ENCODE measurements at regions not wholly inside any gene's neighbourhood (a gene's known extent, or its start where the extent isn't known, plus 50 kb on each side); places are given as distances from the start of the nearest gene placed in this dataset.

GRCh38 chr15:29331071-29331470 is 61.4 kb upstream of the NSMCE3 start:
- TF ChIP-seq CTCF (IDR thresholded peaks at IDR 0.05; ENCODE audit: poor library complexity) (no peak), EZH2 (IDR thresholded peaks at IDR 0.05; ENCODE audit: borderline replicate concordance) (no peak), EZH2phosphoT487 (IDR thresholded peaks at IDR 0.05; ENCODE audit: low read depth, severe bottlenecking, unreplicated experiment) (no peak)
